H9 (cell line): ENCODE measurements at regions not wholly inside any gene's neighbourhood (a gene's known extent, or its start where the extent isn't known, plus 50 kb on each side); places are given as distances from the start of the nearest gene placed in this dataset.

Experiments
- DNase-seq: peaks from one replicate; pipeline ENCODE4 v3.0.0-alpha.2; 2017
- H2AFZ ChIP-seq: one replicate; pipeline ENCODE4 v1.6.1; 2013; ENCODE audit warnings: mild to moderate bottlenecking, low read length, control low read depth, moderate library complexity
- H2AK5ac ChIP-seq: 2 replicates; pipeline ENCODE4 v1.6.1; 2013; ENCODE audit warnings: low read length, control low read depth, mixed read lengths; ENCODE audit not compliant: insufficient read length
- H2BK120ac ChIP-seq: one replicate; pipeline ENCODE4 v1.6.1; 2013; ENCODE audit warnings: low read depth, mild to moderate bottlenecking, low read length, control low read depth, inconsistent platforms; ENCODE audit not compliant: poor library complexity, severe bottlenecking
- H2BK12ac ChIP-seq: 2 replicates; pipeline ENCODE4 v1.6.1; 2013; ENCODE audit warnings: low read length, control low read depth, mixed read lengths, low read depth; ENCODE audit not compliant: insufficient read length
- H2BK15ac ChIP-seq: 2 replicates; pipeline ENCODE4 v1.6.1; 2013; ENCODE audit warnings: low read depth, low read length, control low read depth
- H2BK20ac ChIP-seq: one replicate; pipeline ENCODE4 v1.6.1; 2013; ENCODE audit warnings: low read depth, mild to moderate bottlenecking, low read length, control low read depth, inconsistent platforms; ENCODE audit not compliant: poor library complexity, severe bottlenecking
- H2BK5ac ChIP-seq: 2 replicates; pipeline ENCODE4 v1.6.1; 2013; ENCODE audit warnings: low read length, control low read depth, mixed read lengths; ENCODE audit not compliant: insufficient read length
- H3K14ac ChIP-seq: 2 replicates; pipeline ENCODE4 v1.6.1; 2013; ENCODE audit warnings: low read length, control low read depth; ENCODE audit not compliant: insufficient read depth
- H3K18ac ChIP-seq: 2 replicates; pipeline ENCODE4 v1.6.1; 2013; ENCODE audit warnings: low read depth, mild to moderate bottlenecking, mixed read lengths, low read length, control low read depth; ENCODE audit not compliant: insufficient read length
- H3K23ac ChIP-seq: 2 replicates; pipeline ENCODE4 v1.6.1; 2013; ENCODE audit warnings: low read length, control low read depth, mixed read lengths, low read depth; ENCODE audit not compliant: insufficient read length
- H3K23me2 ChIP-seq: 2 replicates; pipeline ENCODE4 v1.6.1; 2013; ENCODE audit warnings: low read depth, mild to moderate bottlenecking, mixed read lengths, low read length, control low read depth; ENCODE audit not compliant: insufficient read length, poor library complexity, severe bottlenecking
- H3K27ac ChIP-seq: 2 replicates; pipeline ENCODE4 v1.5.1; 2013; ENCODE audit warnings: low read length, control low read depth, mixed read lengths, low read depth; ENCODE audit not compliant: insufficient read length
- H3K27me3 ChIP-seq: 2 replicates; pipeline ENCODE4 v1.6.1; 2013; ENCODE audit warnings: low read length, control low read depth, inconsistent platforms; ENCODE audit not compliant: insufficient read depth
- H3K4ac ChIP-seq: 2 replicates; pipeline ENCODE4 v1.6.1; 2013; ENCODE audit warnings: low read depth, mild to moderate bottlenecking, control low read depth, inconsistent platforms, low read length, moderate library complexity
- H3K4me1 ChIP-seq: 2 replicates; pipeline ENCODE4 v1.6.1; 2013; ENCODE audit warnings: low read length, control low read depth, inconsistent platforms; ENCODE audit not compliant: insufficient read depth
- H3K4me2 ChIP-seq: 2 replicates; pipeline ENCODE4 v1.6.1; 2013; ENCODE audit warnings: low read length, control low read depth, mixed read lengths; ENCODE audit not compliant: insufficient read length, insufficient read depth
- H3K56ac ChIP-seq: 2 replicates; pipeline ENCODE4 v1.6.1; 2013; ENCODE audit warnings: low read depth, mild to moderate bottlenecking, mixed read lengths, low read length, control low read depth; ENCODE audit not compliant: insufficient read length
- H3K79me1 ChIP-seq: 2 replicates; pipeline ENCODE4 v1.6.1; 2013; ENCODE audit warnings: low read depth, mild to moderate bottlenecking, moderate library complexity, low read length, control low read depth, inconsistent platforms; ENCODE audit not compliant: insufficient read depth, poor library complexity, severe bottlenecking
- H3K79me2 ChIP-seq: 2 replicates; pipeline ENCODE4 v1.6.1; 2013; ENCODE audit warnings: low read length, control low read depth, inconsistent platforms; ENCODE audit not compliant: insufficient read depth
- H3K9ac ChIP-seq: 2 replicates; pipeline ENCODE4 v1.6.1; 2013; ENCODE audit warnings: low read length, control low read depth, mixed read lengths; ENCODE audit not compliant: insufficient read length; ENCODE audit errors: extremely low read depth
- H3K9me3 ChIP-seq: one replicate; pipeline ENCODE4 v1.6.1; 2013; ENCODE audit warnings: low read depth, low read length, inconsistent platforms; ENCODE audit not compliant: control insufficient read depth
- H3T11ph ChIP-seq: one replicate; pipeline ENCODE4 v1.6.1; 2013; ENCODE audit warnings: mild to moderate bottlenecking, low read length, control low read depth, inconsistent platforms
- H4K20me1 ChIP-seq: one replicate; pipeline ENCODE4 v1.6.1; 2013; ENCODE audit not compliant: control insufficient read depth, insufficient read length, insufficient read depth
- H4K5ac ChIP-seq: 2 replicates; pipeline ENCODE4 v1.6.1; 2013; ENCODE audit warnings: low read depth, mild to moderate bottlenecking, mixed read lengths, low read length, control low read depth; ENCODE audit not compliant: insufficient read length
- H4K8ac ChIP-seq: replicated peaks from 2 replicates; pipeline ENCODE4 v1.6.1; 2013; ENCODE audit warnings: low read length, control low read depth, mixed read lengths, low read depth; ENCODE audit not compliant: insufficient read length
- H4K91ac ChIP-seq: 2 replicates; pipeline ENCODE4 v1.6.1; 2013; ENCODE audit warnings: low read depth, mild to moderate bottlenecking, moderate library complexity, mixed read lengths, low read length, control low read depth; ENCODE audit not compliant: insufficient read length
- H3K27ac Mint-ChIP-seq, 3 experiments: 2 replicates in 2 of 3; 3 replicates in 1 of 3; pipeline ENCODE4 v1.8.0; 2020 to 2021; ENCODE audit warnings: mixed read lengths in 3 of 3, mild to moderate bottlenecking in 1 of 3, moderate library complexity in 1 of 3
- H3K27me3 Mint-ChIP-seq: 2 replicates; pipeline ENCODE4 v1.8.0; 2021; ENCODE audit warnings: low read depth, mild to moderate bottlenecking, moderate library complexity, mixed read lengths
- H3K36me3 Mint-ChIP-seq, 3 experiments: 2 replicates in 2 of 3; 3 replicates in 1 of 3; pipeline ENCODE4 v1.8.0; 2020 to 2021; ENCODE audit warnings: low read depth in 3 of 3, mixed read lengths in 3 of 3; ENCODE audit not compliant: insufficient read depth in 1 of 3
- H3K4me1 Mint-ChIP-seq, 2 experiments: 2 replicates each; pipeline ENCODE4 v1.8.0; 2020; ENCODE audit warnings: mixed read lengths in 2 of 2
- H3K4me3 Mint-ChIP-seq, 2 experiments: 2 replicates in 1 of 2; 3 replicates in 1 of 2; pipeline ENCODE4 v1.8.0; 2020 to 2021; ENCODE audit warnings: mild to moderate bottlenecking in 2 of 2, mixed read lengths in 2 of 2, moderate library complexity in 1 of 2
- H3K9me3 Mint-ChIP-seq, 2 experiments: 2 replicates in 1 of 2; 3 replicates in 1 of 2; pipeline ENCODE4 v1.8.0; 2020; ENCODE audit warnings: mild to moderate bottlenecking in 2 of 2, mixed read lengths in 2 of 2, moderate library complexity in 1 of 2
- WGBS: extraction: QIAGEN DNeasy Blood & Tissue Kit; methylation state at CpG from one replicate; pipeline ENCODE4 v1.1.7; 2013; ENCODE audit warnings: missing lambda C conversion rate, low lambda C conversion rate, mixed read lengths; ENCODE audit not compliant: insufficient read length; ENCODE audit errors: extremely low coverage; 5-methylcytosine and 5-hydroxymethylcytosine counted together
- TF ChIP-seq, protein P1 (sequence below): fragments of 200-600 bp; sonication (generic); conservative IDR thresholded peaks from 3 replicates; pipeline ENCODE4 v1.8.0; 2021; ENCODE audit warnings: antibody characterized with exemption, mild to moderate bottlenecking

DNA sequence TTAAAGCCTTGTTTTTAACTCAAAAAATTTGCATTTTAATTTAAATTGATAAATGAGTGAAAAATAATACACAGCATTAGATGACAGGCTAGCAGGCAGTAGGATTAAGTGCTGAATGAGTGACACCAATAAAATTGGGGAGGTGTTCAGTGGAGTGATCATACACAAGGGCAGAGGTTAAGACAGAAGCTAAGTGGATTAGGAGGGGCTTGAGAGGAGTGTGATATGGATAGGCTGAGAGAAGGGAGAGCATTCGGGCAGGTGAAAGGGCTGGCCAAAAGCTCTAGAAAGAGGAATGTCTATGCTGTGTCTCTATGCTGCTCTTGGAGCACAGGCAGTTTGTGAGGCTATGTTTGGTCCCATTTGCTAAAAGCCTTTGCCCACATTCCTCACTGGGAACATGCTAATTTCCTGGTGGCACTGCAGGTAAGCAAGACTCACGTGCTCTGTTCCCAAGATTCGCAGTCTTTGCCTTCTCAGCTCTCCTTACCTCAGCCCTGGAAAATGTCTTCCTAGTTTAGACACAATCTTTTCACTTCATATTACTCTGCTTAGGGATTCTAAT lies 52.8 kb upstream of the CCSER1 start:
- no peaks in the 10 kb centered on the region for H3K27me3 ChIP-seq
- H2BK12ac ChIP-seq: no peak overlapping the region
- no peak overlapping the region for H2BK15ac ChIP-seq
- DNase-seq: peak; percentile 47
- Mint-ChIP-seq H3K27ac (peak overlapping the region in 2 of 3 experiments; percentile 9 to 37; a peak in 3 of 7 replicates), H3K9me3 (no peaks in the 10 kb centered on the region), H3K4me3 (no peak overlapping the region), H3K4me1 (peaks cover 6 to 10% of the 10 kb centered on the region in 2 experiments), H3K36me3 (no peaks in the 10 kb centered on the region), H3K27me3 (no peaks in the 10 kb centered on the region)
- H3K9me3 ChIP-seq: no peaks in the 10 kb centered on the region
- no peaks in the 10 kb centered on the region for H3K79me1 ChIP-seq
- no peak overlapping the region for H2AFZ ChIP-seq
- no peak overlapping the region for H2AK5ac ChIP-seq
- WGBS: no CpG with 5 or more reads among the region's 3 CpGs
- no peak overlapping the region for H2BK5ac ChIP-seq
- H3K4ac ChIP-seq: no peak overlapping the region
- H3K18ac ChIP-seq: no peak overlapping the region
- no peaks in the 10 kb centered on the region for H3K79me2 ChIP-seq
- no peak overlapping the region for H3K23ac ChIP-seq
- TF ChIP-seq, protein P1, sequence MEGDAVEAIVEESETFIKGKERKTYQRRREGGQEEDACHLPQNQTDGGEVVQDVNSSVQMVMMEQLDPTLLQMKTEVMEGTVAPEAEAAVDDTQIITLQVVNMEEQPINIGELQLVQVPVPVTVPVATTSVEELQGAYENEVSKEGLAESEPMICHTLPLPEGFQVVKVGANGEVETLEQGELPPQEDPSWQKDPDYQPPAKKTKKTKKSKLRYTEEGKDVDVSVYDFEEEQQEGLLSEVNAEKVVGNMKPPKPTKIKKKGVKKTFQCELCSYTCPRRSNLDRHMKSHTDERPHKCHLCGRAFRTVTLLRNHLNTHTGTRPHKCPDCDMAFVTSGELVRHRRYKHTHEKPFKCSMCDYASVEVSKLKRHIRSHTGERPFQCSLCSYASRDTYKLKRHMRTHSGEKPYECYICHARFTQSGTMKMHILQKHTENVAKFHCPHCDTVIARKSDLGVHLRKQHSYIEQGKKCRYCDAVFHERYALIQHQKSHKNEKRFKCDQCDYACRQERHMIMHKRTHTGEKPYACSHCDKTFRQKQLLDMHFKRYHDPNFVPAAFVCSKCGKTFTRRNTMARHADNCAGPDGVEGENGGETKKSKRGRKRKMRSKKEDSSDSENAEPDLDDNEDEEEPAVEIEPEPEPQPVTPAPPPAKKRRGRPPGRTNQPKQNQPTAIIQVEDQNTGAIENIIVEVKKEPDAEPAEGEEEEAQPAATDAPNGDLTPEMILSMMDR: no peak
- H3K56ac ChIP-seq: no peak overlapping the region
- no peak overlapping the region for H3K27ac ChIP-seq
- no peak overlapping the region for H3K4me2 ChIP-seq
- peaks cover 2% of the 10 kb centered on the region; the same call in 1 of the 2 replicates for H3K4me1 ChIP-seq
- H4K8ac ChIP-seq: no peak overlapping the region
- no peak overlapping the region for H3K14ac ChIP-seq
- H4K20me1 ChIP-seq: no peaks in the 10 kb centered on the region
- no peak overlapping the region for H4K91ac ChIP-seq
- H3K23me2 ChIP-seq: no peaks in the 10 kb centered on the region
- no peak overlapping the region for H3T11ph ChIP-seq
- H3K9ac ChIP-seq: no peak overlapping the region
- no peak overlapping the region for H2BK120ac ChIP-seq
- no peak overlapping the region for H4K5ac ChIP-seq
- H2BK20ac ChIP-seq: no peak overlapping the region
